ENCODE measurements at regions not wholly inside any gene's neighbourhood (a gene's known extent, or its start where the extent isn't known, plus 50 kb on each side); places are given as distances from the start of the nearest gene placed in this dataset.
A peak's percentile ranks its signal among the peaks of the same experiment; 100 is the strongest.

DNA sequence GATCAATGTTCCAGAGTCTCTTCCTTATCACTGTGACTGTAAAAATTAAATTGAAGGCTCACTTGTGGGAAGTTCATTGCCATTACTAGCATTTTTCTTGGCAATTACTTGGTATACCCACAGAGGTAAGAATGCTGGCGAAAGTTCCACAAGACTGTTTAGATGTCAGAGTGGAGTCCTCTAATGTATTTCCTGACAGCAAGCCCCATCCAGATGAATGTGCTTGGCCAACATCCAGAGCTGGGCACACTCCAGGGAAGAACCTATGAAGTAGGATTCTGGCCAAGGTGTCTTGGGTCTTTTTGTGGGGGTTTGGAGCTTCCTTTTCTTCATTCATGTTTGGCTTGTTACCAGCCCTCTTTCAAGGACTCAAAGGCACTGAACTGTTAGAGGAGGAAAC lies 473.6 kb downstream of the DMAC1 start:
- Histone ChIP-seq H3K9ac (ENCODE audit: low read length in 3 of 3) (no peak overlapping the region), H3K27me3 (ENCODE audit: control insufficient read depth, insufficient read depth, low read length) (no peaks in the 10 kb centered on the region), H3K9me3 (ENCODE audit: control insufficient read depth in 2 of 3, insufficient read depth in 1 of 3, low read length in 3 of 3) (no peaks in the 10 kb centered on the region), H3K4me3 (ENCODE audit: low read length in 3 of 3) (no peak overlapping the region), H3K4me1 (ENCODE audit: control insufficient read depth in 2 of 3, insufficient read depth in 2 of 3, low read depth in 1 of 3, low read length in 3 of 3) (no peaks in the 10 kb centered on the region), H3K27ac (ENCODE audit: low read depth in 2 of 2, low read length in 2 of 2) (no peak overlapping the region), H3K36me3 (ENCODE audit: control insufficient read depth in 2 of 3, insufficient read depth in 3 of 3, low read length in 3 of 3) (no peaks in the 10 kb centered on the region)
- FAIRE-seq (no peak), DNase-seq (no peak)
- TF ChIP-seq, protein P1, sequence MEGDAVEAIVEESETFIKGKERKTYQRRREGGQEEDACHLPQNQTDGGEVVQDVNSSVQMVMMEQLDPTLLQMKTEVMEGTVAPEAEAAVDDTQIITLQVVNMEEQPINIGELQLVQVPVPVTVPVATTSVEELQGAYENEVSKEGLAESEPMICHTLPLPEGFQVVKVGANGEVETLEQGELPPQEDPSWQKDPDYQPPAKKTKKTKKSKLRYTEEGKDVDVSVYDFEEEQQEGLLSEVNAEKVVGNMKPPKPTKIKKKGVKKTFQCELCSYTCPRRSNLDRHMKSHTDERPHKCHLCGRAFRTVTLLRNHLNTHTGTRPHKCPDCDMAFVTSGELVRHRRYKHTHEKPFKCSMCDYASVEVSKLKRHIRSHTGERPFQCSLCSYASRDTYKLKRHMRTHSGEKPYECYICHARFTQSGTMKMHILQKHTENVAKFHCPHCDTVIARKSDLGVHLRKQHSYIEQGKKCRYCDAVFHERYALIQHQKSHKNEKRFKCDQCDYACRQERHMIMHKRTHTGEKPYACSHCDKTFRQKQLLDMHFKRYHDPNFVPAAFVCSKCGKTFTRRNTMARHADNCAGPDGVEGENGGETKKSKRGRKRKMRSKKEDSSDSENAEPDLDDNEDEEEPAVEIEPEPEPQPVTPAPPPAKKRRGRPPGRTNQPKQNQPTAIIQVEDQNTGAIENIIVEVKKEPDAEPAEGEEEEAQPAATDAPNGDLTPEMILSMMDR (IDR thresholded peaks at IDR 0.05; ENCODE audit: borderline replicate concordance, extremely low read depth, insufficient read depth): no peak
- intact Hi-C loops (cut with DNase I): no loop called here

DNA sequence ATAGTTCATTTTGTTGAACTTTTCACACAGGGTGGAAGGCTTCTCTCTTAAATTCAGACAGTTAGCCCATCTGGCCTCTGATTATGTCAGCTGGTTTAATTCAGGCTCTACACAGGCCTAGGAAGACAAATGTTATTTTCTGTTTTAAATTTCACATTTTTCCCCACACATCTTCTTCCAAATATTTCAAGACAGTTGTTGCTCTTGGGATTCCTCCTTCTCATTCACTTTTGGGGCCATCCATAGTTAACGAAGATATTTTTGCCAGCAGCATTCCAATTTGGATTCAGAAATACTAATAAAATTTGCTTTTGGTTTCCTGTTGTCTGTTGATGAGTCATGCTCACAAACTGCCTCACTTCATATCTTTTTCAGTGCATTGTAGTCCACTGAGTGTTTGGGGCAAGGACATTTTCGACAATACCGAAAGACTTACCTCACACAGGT lies 475.4 kb downstream of the DMAC1 start:
- no peak overlapping the region for H3K4me3 ChIP-seq (ENCODE audit: low read length in 3 of 3)
- FAIRE-seq: no peak
- no peaks in the 10 kb centered on the region for H3K27me3 ChIP-seq (ENCODE audit: control insufficient read depth, insufficient read depth, low read length)
- no peaks in the 10 kb centered on the region for H3K36me3 ChIP-seq (ENCODE audit: control insufficient read depth in 2 of 3, insufficient read depth in 3 of 3, low read length in 3 of 3)
- H3K4me1 ChIP-seq (ENCODE audit: control insufficient read depth in 2 of 3, insufficient read depth in 2 of 3, low read depth in 1 of 3, low read length in 3 of 3): no peaks in the 10 kb centered on the region
- H3K27ac ChIP-seq (ENCODE audit: low read depth in 2 of 2, low read length in 2 of 2): no peak overlapping the region
- TF ChIP-seq, protein P1 (IDR thresholded peaks at IDR 0.05; ENCODE audit: borderline replicate concordance, extremely low read depth, insufficient read depth): no peak
- intact Hi-C loops (cut with DNase I): no loop called here
- H3K9ac ChIP-seq (ENCODE audit: low read length in 3 of 3): no peak overlapping the region
- H3K9me3 ChIP-seq (ENCODE audit: control insufficient read depth in 2 of 3, insufficient read depth in 1 of 3, low read length in 3 of 3): no peaks in the 10 kb centered on the region
- DNase-seq: no peak

GRCh38 chr9:7320841-7321240 lies 478.7 kb downstream of the DMAC1 start:
- intact Hi-C loops (cut with DNase I): no loop called here
- TF ChIP-seq, protein P1 (IDR thresholded peaks at IDR 0.05; ENCODE audit: borderline replicate concordance, extremely low read depth, insufficient read depth): no peak
- FAIRE-seq (no peak), DNase-seq (no peak)
- no peaks in the 10 kb centered on the region for H3K27me3 ChIP-seq (ENCODE audit: control insufficient read depth, insufficient read depth, low read length)
- H3K36me3 ChIP-seq (ENCODE audit: control insufficient read depth in 2 of 3, insufficient read depth in 3 of 3, low read length in 3 of 3): no peaks in the 10 kb centered on the region
- H3K27ac ChIP-seq (ENCODE audit: low read depth in 2 of 2, low read length in 2 of 2): no peak overlapping the region
- H3K9me3 ChIP-seq (ENCODE audit: control insufficient read depth in 2 of 3, insufficient read depth in 1 of 3, low read length in 3 of 3): no peaks in the 10 kb centered on the region
- no peak overlapping the region for H3K4me3 ChIP-seq (ENCODE audit: low read length in 3 of 3)
- no peak overlapping the region for H3K9ac ChIP-seq (ENCODE audit: low read length in 3 of 3)
- no peaks in the 10 kb centered on the region for H3K4me1 ChIP-seq (ENCODE audit: control insufficient read depth in 2 of 3, insufficient read depth in 2 of 3, low read depth in 1 of 3, low read length in 3 of 3)

GRCh38 chr9:7320139-7320538 lies 479.4 kb downstream of the DMAC1 start:
- H3K27ac ChIP-seq (ENCODE audit: low read depth in 2 of 2, low read length in 2 of 2): no peak overlapping the region
- no peaks in the 10 kb centered on the region for H3K4me1 ChIP-seq (ENCODE audit: control insufficient read depth in 2 of 3, insufficient read depth in 2 of 3, low read depth in 1 of 3, low read length in 3 of 3)
- intact Hi-C loops (cut with DNase I): no loop called here
- no peaks in the 10 kb centered on the region for H3K27me3 ChIP-seq (ENCODE audit: control insufficient read depth, insufficient read depth, low read length)
- TF ChIP-seq, protein P1 (IDR thresholded peaks at IDR 0.05; ENCODE audit: borderline replicate concordance, extremely low read depth, insufficient read depth): no peak
- peak in 2 of 5 donors; percentile 19 to 25 for DNase-seq
- no peaks in the 10 kb centered on the region for H3K36me3 ChIP-seq (ENCODE audit: control insufficient read depth in 2 of 3, insufficient read depth in 3 of 3, low read length in 3 of 3)
- H3K9ac ChIP-seq (ENCODE audit: low read length in 3 of 3): no peak overlapping the region
- H3K9me3 ChIP-seq (ENCODE audit: control insufficient read depth in 2 of 3, insufficient read depth in 1 of 3, low read length in 3 of 3): no peaks in the 10 kb centered on the region
- FAIRE-seq: no peak
- no peak overlapping the region for H3K4me3 ChIP-seq (ENCODE audit: low read length in 3 of 3)
